Keratinocyte (primary cell): ENCODE measurements at regions not wholly inside any gene's neighbourhood (a gene's known extent, or its start where the extent isn't known, plus 50 kb on each side); places are given as distances from the start of the nearest gene placed in this dataset.

Source experiments
- EZH2 ChIP-seq: IDR thresholded peaks from one replicate; pipeline ENCODE4 v1.6.1; 2012; ENCODE audit warnings: inconsistent platforms, mild to moderate bottlenecking, low read length, moderate library complexity
- TF ChIP-seq, protein P1 (sequence below), 3 experiments: IDR thresholded peaks in 1 of 3; conservative IDR thresholded peaks in 1 of 3; optimal IDR thresholded peaks in 1 of 3; 2 replicates in 2 of 3; 3 replicates in 1 of 3; pipeline versions ENCODE3 to v1.5.1; 2011; ENCODE audit warnings: low read length in 3 of 3, mild to moderate bottlenecking in 3 of 3, moderate library complexity in 2 of 3, control low read depth in 1 of 3, inconsistent platforms in 1 of 3; ENCODE audit not compliant: insufficient read depth in 2 of 3; ENCODE audit errors: extremely low read depth in 1 of 3

DNA sequence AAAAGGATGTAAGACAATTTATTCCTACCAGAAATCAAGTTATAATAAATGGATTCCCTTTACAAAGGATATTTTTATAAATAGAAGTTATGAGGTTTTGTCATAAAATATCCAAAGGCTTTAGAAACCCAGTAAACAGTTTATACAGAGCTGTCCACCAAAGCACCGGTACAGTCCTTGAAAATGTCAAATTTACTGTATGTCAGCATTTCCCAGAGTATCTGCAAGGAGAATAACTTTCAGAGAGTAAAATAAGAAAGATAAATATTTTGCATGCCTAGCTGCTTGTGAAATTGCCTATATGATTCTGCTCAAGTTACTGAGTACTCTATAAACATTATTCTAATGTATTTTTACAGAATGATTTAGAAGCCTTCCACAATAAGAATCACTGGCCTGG lies 923.3 kb upstream of the DDX18 start:
- TF ChIP-seq, protein P1, sequence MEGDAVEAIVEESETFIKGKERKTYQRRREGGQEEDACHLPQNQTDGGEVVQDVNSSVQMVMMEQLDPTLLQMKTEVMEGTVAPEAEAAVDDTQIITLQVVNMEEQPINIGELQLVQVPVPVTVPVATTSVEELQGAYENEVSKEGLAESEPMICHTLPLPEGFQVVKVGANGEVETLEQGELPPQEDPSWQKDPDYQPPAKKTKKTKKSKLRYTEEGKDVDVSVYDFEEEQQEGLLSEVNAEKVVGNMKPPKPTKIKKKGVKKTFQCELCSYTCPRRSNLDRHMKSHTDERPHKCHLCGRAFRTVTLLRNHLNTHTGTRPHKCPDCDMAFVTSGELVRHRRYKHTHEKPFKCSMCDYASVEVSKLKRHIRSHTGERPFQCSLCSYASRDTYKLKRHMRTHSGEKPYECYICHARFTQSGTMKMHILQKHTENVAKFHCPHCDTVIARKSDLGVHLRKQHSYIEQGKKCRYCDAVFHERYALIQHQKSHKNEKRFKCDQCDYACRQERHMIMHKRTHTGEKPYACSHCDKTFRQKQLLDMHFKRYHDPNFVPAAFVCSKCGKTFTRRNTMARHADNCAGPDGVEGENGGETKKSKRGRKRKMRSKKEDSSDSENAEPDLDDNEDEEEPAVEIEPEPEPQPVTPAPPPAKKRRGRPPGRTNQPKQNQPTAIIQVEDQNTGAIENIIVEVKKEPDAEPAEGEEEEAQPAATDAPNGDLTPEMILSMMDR (optimal IDR thresholded peaks at IDR 0.05 in 1 of 3, IDR thresholded peaks at IDR 0.05 in 1 of 3, conservative IDR thresholded peaks at IDR 0.05 in 1 of 3; ENCODE audit: extremely low read depth in 1 of 3, insufficient read depth in 2 of 3, low read length in 3 of 3) = no peak
- TF ChIP-seq EZH2 = no peak
